IgD-negative memory B cell (primary cell): ENCODE measurements at regions not wholly inside any gene's neighbourhood (a gene's known extent, or its start where the extent isn't known, plus 50 kb on each side); places are given as distances from the start of the nearest gene placed in this dataset.

ENCODE experiments used
- H3K27ac Mint-ChIP-seq, 3 donors: one replicate each; pipeline ENCODE4 v1.8.0; 2020 to 2022; ENCODE audit warnings: mild to moderate bottlenecking in 3 of 3, mixed read lengths in 3 of 3, moderate library complexity in 1 of 3
- H3K27me3 Mint-ChIP-seq: one replicate; pipeline ENCODE4 v1.8.0; 2021; ENCODE audit warnings: mixed read lengths
- H3K36me3 Mint-ChIP-seq: one replicate; pipeline ENCODE4 v1.8.0; 2020; ENCODE audit warnings: mild to moderate bottlenecking, mixed read lengths
- H3K4me1 Mint-ChIP-seq, 3 donors: one replicate each; pipeline ENCODE4 v1.8.0; 2020 to 2022; ENCODE audit warnings: mixed read lengths in 3 of 3, mild to moderate bottlenecking in 1 of 3
- H3K4me3 Mint-ChIP-seq, 4 donors: one replicate each; pipeline ENCODE4 v1.8.0; 2020 to 2022; ENCODE audit warnings: mild to moderate bottlenecking in 4 of 4, mixed read lengths in 4 of 4, moderate library complexity in 3 of 4
- H3K9me3 Mint-ChIP-seq, 3 donors: one replicate each; pipeline ENCODE4 v1.8.0; 2020 to 2021; ENCODE audit warnings: mixed read lengths in 3 of 3, mild to moderate bottlenecking in 1 of 3

- Mint-ChIP-seq H3K4me1 (no peaks in the 10 kb centered on the region), H3K36me3 (peaks cover 1% of the 10 kb centered on the region), H3K27me3 (no peaks in the 10 kb centered on the region), H3K9me3 (peaks cover 0 to 3% (median 1%) of the 10 kb centered on the region in 3 donors), H3K27ac (no peak overlapping the region), H3K4me3 (no peak overlapping the region)
Observed at GRCh38 chr2:18136881-18137475, 258.5 kb downstream of the KCNS3 start.

GRCh38 chr2:18133310-18133709 lies 254.8 kb downstream of the KCNS3 start:
- Mint-ChIP-seq H3K9me3 (peaks cover 0 to 1% (median 0%) of the 10 kb centered on the region in 3 donors), H3K27me3 (peaks cover 3% of the 10 kb centered on the region), H3K36me3 (no peaks in the 10 kb centered on the region), H3K4me3 (no peak overlapping the region), H3K4me1 (no peaks in the 10 kb centered on the region), H3K27ac (no peak overlapping the region)

DNA sequence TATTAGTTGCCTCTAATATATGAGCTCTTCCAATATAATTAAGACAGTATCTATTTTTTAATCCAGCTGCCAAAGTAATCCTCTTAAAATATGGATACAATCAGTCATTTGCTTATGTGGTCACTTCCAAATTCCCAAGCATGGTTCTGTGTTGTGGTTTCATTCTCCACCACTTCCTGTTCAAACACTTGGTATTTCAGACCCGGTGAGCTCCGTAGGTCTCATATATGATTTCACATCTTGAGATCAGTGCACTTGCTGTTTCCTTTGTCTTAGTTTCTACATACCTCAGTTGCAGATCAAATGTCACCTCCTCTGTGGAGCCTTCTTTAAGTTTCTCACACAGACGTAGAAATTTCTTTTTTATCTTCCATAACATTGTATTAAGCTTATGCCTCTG lies 254.2 kb downstream of the KCNS3 start:
- no peaks in the 10 kb centered on the region for H3K36me3 Mint-ChIP-seq
- H3K9me3 Mint-ChIP-seq: peaks cover 0 to 1% (median 0%) of the 10 kb centered on the region in 3 donors
- no peak overlapping the region for H3K27ac Mint-ChIP-seq
- H3K4me1 Mint-ChIP-seq: no peaks in the 10 kb centered on the region
- no peak overlapping the region for H3K4me3 Mint-ChIP-seq
- H3K27me3 Mint-ChIP-seq: peaks cover 3% of the 10 kb centered on the region

DNA sequence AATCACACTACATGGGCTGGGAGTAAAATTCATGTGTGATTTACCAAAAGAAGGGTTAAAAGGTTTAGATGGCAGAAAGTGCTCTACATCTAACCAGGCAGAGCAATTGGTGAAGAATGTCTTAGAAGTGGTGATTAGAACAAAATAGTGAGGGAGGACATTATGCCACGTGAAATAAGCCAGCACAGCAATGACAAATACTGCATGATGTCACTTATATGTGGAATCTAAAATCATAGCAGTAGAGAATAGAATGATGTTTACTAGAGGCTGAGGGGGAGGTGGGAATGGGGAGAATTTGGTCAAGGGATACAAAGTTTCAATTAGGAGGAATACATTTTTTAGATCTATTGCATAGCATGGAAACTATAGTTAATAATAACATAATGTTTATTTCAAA lies 253.3 kb downstream of the KCNS3 start:
- Mint-ChIP-seq H3K27me3 (peaks cover 3% of the 10 kb centered on the region), H3K36me3 (no peaks in the 10 kb centered on the region), H3K4me3 (no peak overlapping the region), H3K4me1 (no peaks in the 10 kb centered on the region), H3K9me3 (peaks cover 0 to 1% (median 0%) of the 10 kb centered on the region in 3 donors), H3K27ac (no peak overlapping the region)

DNA sequence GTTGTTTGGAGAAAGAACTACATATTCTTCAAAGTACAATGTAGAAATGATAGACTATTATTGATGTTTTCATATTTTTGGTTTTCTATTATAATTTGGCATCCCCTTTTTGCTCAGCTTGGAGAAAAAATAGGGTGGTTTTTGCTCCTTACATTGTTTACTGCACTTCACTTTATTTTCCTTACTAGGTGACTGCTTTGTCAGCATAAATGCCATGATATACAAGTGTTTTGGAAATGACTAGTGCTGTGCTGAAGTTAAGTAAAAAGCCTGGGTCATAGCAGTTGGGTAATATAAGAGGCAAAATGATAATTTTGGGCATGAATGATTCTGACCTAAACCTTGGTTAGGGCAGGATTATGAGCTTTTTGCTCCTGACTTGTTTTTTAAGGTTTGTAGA lies 250.9 kb downstream of the KCNS3 start:
- Mint-ChIP-seq H3K4me1 (no peaks in the 10 kb centered on the region), H3K4me3 (no peak overlapping the region), H3K36me3 (no peaks in the 10 kb centered on the region), H3K27me3 (peaks cover 3% of the 10 kb centered on the region), H3K9me3 (no peaks in the 10 kb centered on the region), H3K27ac (no peak overlapping the region)

DNA sequence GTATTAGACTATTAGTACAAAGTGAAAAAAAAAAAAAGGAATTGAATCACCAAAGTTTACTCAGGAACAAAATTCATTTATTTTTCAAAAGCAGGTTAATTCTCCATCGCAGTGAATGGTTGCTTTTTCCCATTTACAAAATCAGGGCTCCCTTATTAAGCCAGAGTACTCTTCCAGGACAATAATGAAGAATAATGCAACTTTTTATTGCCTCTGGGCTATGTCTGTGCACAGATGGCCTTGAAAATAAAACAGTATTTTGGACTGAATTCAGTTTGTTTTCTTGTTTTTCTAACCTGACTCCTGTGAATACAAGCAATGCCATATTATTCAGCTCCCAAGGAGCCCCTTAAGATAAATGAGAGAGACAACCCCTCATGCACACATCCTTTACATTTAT lies 246.8 kb downstream of the KCNS3 start:
- peaks cover 0 to 3% (median 0%) of the 10 kb centered on the region in 3 donors for H3K4me1 Mint-ChIP-seq
- no peaks in the 10 kb centered on the region for H3K36me3 Mint-ChIP-seq
- no peak overlapping the region for H3K4me3 Mint-ChIP-seq
- H3K27me3 Mint-ChIP-seq: peaks cover 6% of the 10 kb centered on the region
- no peaks in the 10 kb centered on the region for H3K9me3 Mint-ChIP-seq
- H3K27ac Mint-ChIP-seq: no peak overlapping the region

DNA sequence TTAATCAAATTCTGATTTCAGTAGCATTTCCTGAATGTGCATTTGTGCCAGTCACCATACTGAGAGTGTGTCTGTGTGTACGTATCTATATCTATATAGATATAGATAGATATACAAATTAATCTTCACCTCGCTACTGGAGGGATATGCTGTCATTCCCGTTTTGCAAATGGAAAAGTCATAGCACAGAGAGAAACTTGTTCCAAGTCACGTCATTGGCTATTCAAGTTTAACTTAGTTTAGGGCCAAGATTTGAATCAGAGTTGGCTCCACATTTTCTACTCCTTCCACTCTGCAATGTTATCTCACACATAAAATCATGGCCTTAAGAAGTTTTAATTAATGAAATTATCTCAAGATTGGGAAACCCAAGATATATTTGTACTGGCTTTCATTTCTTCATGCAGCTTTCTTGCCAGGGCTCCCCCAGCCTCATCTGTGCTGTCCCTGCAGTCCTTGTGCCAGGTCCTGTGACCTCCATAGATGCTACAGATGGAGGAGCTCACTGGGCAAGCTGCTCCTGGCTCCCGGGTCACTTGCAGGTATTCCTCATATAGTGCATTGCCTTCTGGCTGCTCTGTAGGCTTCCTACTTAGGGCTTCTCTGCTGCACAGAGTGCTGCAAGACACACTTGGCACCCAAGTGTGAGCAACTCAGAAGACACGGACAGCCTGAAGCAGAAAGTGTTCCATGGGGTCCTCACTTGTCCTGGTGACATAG lies 245.8 kb downstream of the KCNS3 start:
- H3K9me3 Mint-ChIP-seq: no peaks in the 10 kb centered on the region
- peaks cover 6% of the 10 kb centered on the region for H3K27me3 Mint-ChIP-seq
- H3K4me1 Mint-ChIP-seq: peaks cover 0 to 3% (median 0%) of the 10 kb centered on the region in 3 donors
- H3K36me3 Mint-ChIP-seq: no peaks in the 10 kb centered on the region
- no peak overlapping the region for H3K27ac Mint-ChIP-seq
- H3K4me3 Mint-ChIP-seq: no peak overlapping the region

- Mint-ChIP-seq H3K27me3 (peaks cover 6% of the 10 kb centered on the region), H3K27ac (no peak overlapping the region), H3K36me3 (no peaks in the 10 kb centered on the region), H3K9me3 (no peaks in the 10 kb centered on the region), H3K4me1 (peaks cover 0 to 3% (median 0%) of the 10 kb centered on the region in 3 donors), H3K4me3 (no peak overlapping the region)
Observed at GRCh38 chr2:18123577-18123976, 245.1 kb downstream of the KCNS3 start.

- H3K27me3 Mint-ChIP-seq: peaks cover 6% of the 10 kb centered on the region
- peaks cover 0 to 3% (median 0%) of the 10 kb centered on the region in 3 donors for H3K4me1 Mint-ChIP-seq
- no peak overlapping the region for H3K4me3 Mint-ChIP-seq
- H3K9me3 Mint-ChIP-seq: no peaks in the 10 kb centered on the region
- no peak overlapping the region for H3K27ac Mint-ChIP-seq
- no peaks in the 10 kb centered on the region for H3K36me3 Mint-ChIP-seq
Observed at GRCh38 chr2:18123211-18123570, 244.7 kb downstream of the KCNS3 start.

- Mint-ChIP-seq H3K9me3 (no peaks in the 10 kb centered on the region), H3K4me1 (peaks cover 0 to 3% (median 0%) of the 10 kb centered on the region in 3 donors), H3K27me3 (peaks cover 6% of the 10 kb centered on the region), H3K36me3 (no peaks in the 10 kb centered on the region), H3K27ac (no peak overlapping the region), H3K4me3 (no peak overlapping the region)
Observed at GRCh38 chr2:18122544-18123210, 244.2 kb downstream of the KCNS3 start.

- Mint-ChIP-seq H3K36me3 (no peaks in the 10 kb centered on the region), H3K27me3 (peaks cover 6% of the 10 kb centered on the region), H3K9me3 (no peaks in the 10 kb centered on the region), H3K4me1 (peaks cover 0 to 3% (median 0%) of the 10 kb centered on the region in 3 donors), H3K4me3 (no peak overlapping the region), H3K27ac (no peak overlapping the region)
Observed at GRCh38 chr2:18119883-18120282, 241.4 kb downstream of the KCNS3 start.

GRCh38 chr2:18118703-18119102 lies 240.2 kb downstream of the KCNS3 start:
- Mint-ChIP-seq H3K36me3 (no peaks in the 10 kb centered on the region), H3K27me3 (peaks cover 6% of the 10 kb centered on the region), H3K4me3 (no peak overlapping the region), H3K9me3 (no peaks in the 10 kb centered on the region), H3K27ac (no peak overlapping the region), H3K4me1 (peaks cover 0 to 3% (median 0%) of the 10 kb centered on the region in 3 donors)

DNA sequence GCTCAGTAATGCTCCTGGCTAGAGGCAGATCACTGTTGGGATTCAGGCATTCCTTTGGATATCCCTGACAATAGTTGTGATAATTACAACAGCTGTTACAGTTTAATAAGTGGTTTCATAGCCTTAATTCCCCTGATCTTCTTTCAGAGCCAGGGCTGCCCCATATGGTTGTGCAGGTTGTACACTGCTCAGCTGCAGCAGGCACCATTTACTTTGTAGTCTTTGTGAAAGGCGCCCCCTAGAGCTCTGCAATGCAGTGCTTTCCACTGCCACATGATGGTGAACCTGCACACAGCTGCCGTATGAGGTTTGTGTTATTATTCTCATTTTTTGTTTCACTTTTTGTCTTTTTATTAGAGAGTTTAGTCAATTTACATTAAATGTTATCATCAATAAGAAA lies 239.1 kb downstream of the KCNS3 start:
- no peak overlapping the region for H3K4me3 Mint-ChIP-seq
- no peak overlapping the region for H3K27ac Mint-ChIP-seq
- H3K4me1 Mint-ChIP-seq: no peaks in the 10 kb centered on the region
- H3K9me3 Mint-ChIP-seq: no peaks in the 10 kb centered on the region
- no peaks in the 10 kb centered on the region for H3K36me3 Mint-ChIP-seq
- peaks cover 3% of the 10 kb centered on the region for H3K27me3 Mint-ChIP-seq

GRCh38 chr2:18110222-18110621 lies 231.8 kb downstream of the KCNS3 start:
- peaks cover 1% of the 10 kb centered on the region for H3K27me3 Mint-ChIP-seq
- peaks cover 0 to 2% (median 0%) of the 10 kb centered on the region in 3 donors for H3K4me1 Mint-ChIP-seq
- H3K4me3 Mint-ChIP-seq: no peak overlapping the region
- H3K36me3 Mint-ChIP-seq: no peaks in the 10 kb centered on the region
- H3K27ac Mint-ChIP-seq: no peak overlapping the region
- H3K9me3 Mint-ChIP-seq: no peaks in the 10 kb centered on the region

DNA sequence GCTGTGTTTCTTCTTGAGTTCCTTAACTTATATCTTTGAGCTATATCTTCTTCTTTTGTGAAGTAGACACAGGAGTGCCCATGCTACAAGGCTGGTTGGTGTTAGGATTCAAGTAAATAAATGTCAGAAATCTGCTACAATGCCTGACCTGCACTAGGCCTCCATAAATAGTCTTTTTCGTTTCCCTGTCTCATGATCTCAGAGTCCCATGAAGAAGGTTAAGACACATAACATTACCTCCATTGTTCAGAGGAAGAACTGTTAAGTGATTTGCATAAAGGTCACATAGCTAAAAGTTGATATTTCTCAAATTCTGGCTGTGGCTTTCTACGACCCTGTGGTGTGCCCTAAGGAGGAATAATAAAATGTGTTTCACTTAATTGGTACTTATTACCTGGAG lies 228.4 kb downstream of the KCNS3 start:
- H3K9me3 Mint-ChIP-seq: no peaks in the 10 kb centered on the region

More for the DNA sequence above, 228.4 kb downstream of the KCNS3 start:
- Mint-ChIP-seq H3K27me3 (peaks cover 4% of the 10 kb centered on the region), H3K4me1 (peaks cover 0 to 2% (median 0%) of the 10 kb centered on the region in 3 donors), H3K36me3 (no peaks in the 10 kb centered on the region), H3K27ac (no peak overlapping the region), H3K4me3 (no peak overlapping the region)
